K562 (cell line): ENCODE measurements at regions not wholly inside any gene's neighbourhood (a gene's known extent, or its start where the extent isn't known, plus 50 kb on each side); places are given as distances from the start of the nearest gene placed in this dataset.

Experiments used
- ATAC-seq: fragments of 200-7000 bp; cut with Tn5 transposase; 3 replicates; pipeline ENCODE4 v1.9.1; 2020; ENCODE audit warnings: moderate library complexity
- BruUV-seq: library from RNA; stranded (reverse); fragments of 400-500 nt; replicated peaks from 2 replicates; lab custom pipeline; 2021; lab: Mats Ljungman, UMichigan
- CTCF ChIA-PET: fragments of 300-600 bp; formaldehyde crosslinking; extraction: SDS; loops from one replicate; lab custom pipeline; 2021; ENCODE audit warnings: low intra/inter-chr PET ratio; lab: Yijun Ruan, JAX
- POLR2A ChIA-PET: fragments of 300-600, 350-650 bp; sonication (Branson Sonifier 250); formaldehyde crosslinking; extraction: SDS; loops from one replicate; lab custom pipeline; 2021; ENCODE audit warnings: antibody characterized with exemption, inconsistent platforms; lab: Yijun Ruan, JAX
- DNase-seq, 4 experiments: peaks; one replicate each; pipeline versions ENCODE4 v3.0.0 to v3.0.0-alpha.2; 2011 to 2018; ENCODE audit warnings: low spot score in 3 of 4, mixed read lengths in 3 of 4; ENCODE audit errors: extremely low read depth in 1 of 4
- FAIRE-seq: peaks from 2 replicates; lab custom pipeline; 2011; peaks lifted over from hg19 to GRCh38; lab: Jason Lieb, UNC
- H2AFZ ChIP-seq: 2 replicates; pipeline ENCODE4 v1.6.0; 2011; ENCODE audit warnings: low read depth, low read length, control low read depth, inconsistent platforms
- H3K27ac ChIP-seq: fragments of 200-600 bp; 3 replicates; pipeline ENCODE4 v1.8.0; 2011; ENCODE audit warnings: low read depth, mild to moderate bottlenecking, control low read depth, inconsistent platforms, low read length, moderate library complexity, mixed read lengths; ENCODE audit errors: extremely low read depth
- H3K27me3 ChIP-seq, 2 experiments: fragments of 300-600 bp in 1 of 2; 2 replicates in 1 of 2; 3 replicates in 1 of 2; pipeline versions ENCODE4 v1.6.0 to v1.8.0; 2011; ENCODE audit warnings: inconsistent platforms in 2 of 2, low read length in 2 of 2, mild to moderate bottlenecking in 1 of 2, mixed read lengths in 1 of 2, moderate library complexity in 1 of 2; ENCODE audit not compliant: control insufficient read depth in 2 of 2, insufficient read depth in 2 of 2
- H3K36me3 ChIP-seq: fragments of 300-600 bp; 3 replicates; pipeline ENCODE4 v1.8.0; 2011; ENCODE audit warnings: mild to moderate bottlenecking, low read length, inconsistent platforms; ENCODE audit not compliant: control insufficient read depth, insufficient read depth
- H3K4me1 ChIP-seq, 2 experiments: fragments of 200-600 bp in 1 of 2; replicated peaks in 1 of 2; 2 replicates in 1 of 2; 3 replicates in 1 of 2; pipeline versions ENCODE4 v1.5.1 to v1.8.0; 2011; ENCODE audit warnings: inconsistent platforms in 2 of 2, low read length in 2 of 2, mild to moderate bottlenecking in 1 of 2, mixed read lengths in 1 of 2, moderate library complexity in 1 of 2; ENCODE audit not compliant: control insufficient read depth in 2 of 2, insufficient read depth in 2 of 2
- H3K4me2 ChIP-seq: 2 replicates; pipeline ENCODE4 v1.6.1; 2011; ENCODE audit warnings: low read length, control low read depth, inconsistent platforms, mixed read lengths; ENCODE audit not compliant: insufficient read depth
- H3K4me3 ChIP-seq: fragments of 200-600 bp; sonication (generic), shearing (Covaris generic); 2 replicates; pipeline ENCODE4 v1.5.1; 2016; ENCODE audit warnings: control low read depth, inconsistent platforms
- H3K79me2 ChIP-seq: fragments of 200-600 bp; 3 replicates; pipeline ENCODE4 v1.8.0; 2011; ENCODE audit warnings: low read length, inconsistent platforms; ENCODE audit not compliant: control insufficient read depth, insufficient read depth
- H3K9ac ChIP-seq, 2 experiments: 2 replicates each; pipeline versions ENCODE4 v1.6.0 to v1.6.1; 2011; ENCODE audit warnings: low read depth in 2 of 2, low read length in 2 of 2, control low read depth in 1 of 2, inconsistent platforms in 1 of 2, mild to moderate bottlenecking in 1 of 2, mixed read lengths in 1 of 2; ENCODE audit not compliant: insufficient read depth in 1 of 2
- H3K9me1 ChIP-seq: one replicate; pipeline ENCODE4 v1.6.0; 2011; ENCODE audit warnings: inconsistent platforms, mild to moderate bottlenecking, low read length, moderate library complexity; ENCODE audit not compliant: control insufficient read depth, insufficient read depth
- H3K9me3 ChIP-seq: replicated peaks from 2 replicates; pipeline ENCODE4 v1.5.1; 2011; ENCODE audit warnings: low read depth, low read length, inconsistent platforms; ENCODE audit not compliant: control insufficient read depth, insufficient read depth
- H4K20me1 ChIP-seq: replicated peaks from 2 replicates; pipeline ENCODE4 v1.6.1; 2011; ENCODE audit warnings: low read length, inconsistent platforms, mixed read lengths; ENCODE audit not compliant: control insufficient read depth, insufficient read depth
- BMI1 ChIP-seq: fragments of 150-350 bp; IDR thresholded peaks from 2 replicates; pipeline ENCODE4 v1.6.1; 2014; ENCODE audit warnings: low read length
- FOSL1 ChIP-seq: fragments of 200-800 bp; sonication (Bioruptor generic); conservative IDR thresholded peaks from 2 replicates; pipeline ENCODE4 v1.6.1; 2016; ENCODE audit warnings: missing genetic modification characterization, missing compliant biosample characterization
- GABPA ChIP-seq: fragments of 200-800 bp; sonication (Bioruptor generic); conservative IDR thresholded peaks from 2 replicates; pipeline ENCODE4 v1.6.1; 2016; ENCODE audit warnings: low read depth, missing genetic modification characterization, missing compliant biosample characterization
- KLF16 ChIP-seq: IDR thresholded peaks from 2 replicates; pipeline ENCODE4 v1.6.1; 2016; ENCODE audit warnings: antibody characterized with exemption
- MEF2D ChIP-seq: conservative IDR thresholded peaks from 2 replicates; pipeline ENCODE4 v1.6.1; 2016; ENCODE audit warnings: low read depth, missing genetic modification characterization, missing compliant biosample characterization
- NELFE ChIP-seq: IDR thresholded peaks from 2 replicates; pipeline ENCODE4 v1.6.1; 2011; ENCODE audit warnings: mild to moderate bottlenecking; ENCODE audit not compliant: insufficient read depth, insufficient read length
- POLR2G ChIP-seq: fragments of 200-400 bp; formaldehyde crosslinking; IDR thresholded peaks from 2 replicates; pipeline ENCODE4 v1.6.1; 2017; ENCODE audit warnings: low read depth, mild to moderate bottlenecking, antibody characterized with exemption, low read length, moderate library complexity
- PRMT5 ChIP-seq: sonication (generic); formaldehyde crosslinking; IDR thresholded peaks from 2 replicates; pipeline ENCODE4 v1.5.0; 2020; ENCODE audit warnings: missing genetic modification reagents
- RAD21 ChIP-seq, 2 experiments: fragments of 250-450 bp in 1 of 2; fragments of 450-650 bp in 1 of 2; sonication (Bioruptor Pico) in 1 of 2; formaldehyde crosslinking in 1 of 2; IDR thresholded peaks in 1 of 2; conservative IDR thresholded peaks in 1 of 2; 2 replicates each; pipeline versions ENCODE4 v1.4.0 to v1.8.0; 2020 to 2022; ENCODE audit warnings: mild to moderate bottlenecking in 2 of 2, moderate library complexity in 1 of 2
- SRSF1 ChIP-seq: fragments of 200-400 bp; formaldehyde crosslinking; IDR thresholded peaks from 2 replicates; pipeline ENCODE4 v1.6.1; 2017; ENCODE audit warnings: mild to moderate bottlenecking, low read depth, low read length, moderate library complexity
- UBTF ChIP-seq, 2 experiments: IDR thresholded peaks; 2 replicates each; pipeline ENCODE4 v1.6.1; 2012; ENCODE audit warnings: improper control_type of control experiment in 2 of 2, low read depth in 2 of 2, low read length in 2 of 2, borderline replicate concordance in 1 of 2
- ZNF282 ChIP-seq: sonication (generic); formaldehyde crosslinking; IDR thresholded peaks from 2 replicates; pipeline ENCODE4 v1.8.1; 2023; ENCODE audit warnings: missing genetic modification reagents
- ZNF707 ChIP-seq: fragments of 250-450 bp; sonication (Bioruptor Pico); conservative IDR thresholded peaks from 2 replicates; pipeline ENCODE4 v1.8.0; 2022; ENCODE audit warnings: inconsistent platforms, mild to moderate bottlenecking, moderate library complexity
- WGBS: fragments of 100-300 bp; shearing (Covaris generic); methylation state at CpG from one replicate; pipeline ENCODE4 v1.1.6; 2016; ENCODE audit warnings: low coverage, mixed read lengths; ENCODE audit not compliant: insufficient coverage; ENCODE audit errors: missing lambda C conversion rate; 5-methylcytosine and 5-hydroxymethylcytosine counted together
- in situ Hi-C: fragments of 300-500 bp; cut with MboI; formaldehyde crosslinking; loops from 4 replicates; pipeline ENCODE4 v1.15.0; 2018; ENCODE audit warnings: inconsistent platforms, mixed read lengths
- intact Hi-C: fragments of 100-400 bp; cut with micrococcal nuclease; formaldehyde crosslinking; loops from 2 replicates; pipeline ENCODE4 v1.14.2; 2022
- TF ChIP-seq, protein P1 (sequence below): fragments of 450-650 bp; formaldehyde crosslinking; IDR thresholded peaks from 2 replicates; pipeline ENCODE4 v1.4.0; 2020; ENCODE audit warnings: mild to moderate bottlenecking, mixed read lengths

DNA sequence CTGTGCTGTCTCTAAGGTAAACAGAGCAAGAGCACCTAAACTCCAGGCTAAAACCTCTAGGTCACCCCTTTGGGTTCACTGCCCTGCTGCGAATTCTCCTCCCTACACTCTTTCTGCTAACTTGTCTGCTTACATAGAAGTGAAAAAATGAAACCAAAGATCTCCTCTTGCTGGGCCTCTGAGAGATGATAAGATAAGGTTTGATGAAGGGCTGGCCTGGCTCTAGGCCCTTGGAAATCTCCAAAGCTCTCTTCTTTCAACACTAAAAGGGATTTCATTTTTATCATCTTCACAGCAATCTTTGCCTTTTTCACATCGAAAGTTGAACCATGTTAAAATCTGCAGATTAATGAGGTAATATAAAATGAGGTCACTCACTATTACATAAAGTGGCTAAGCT lies 450.8 kb upstream of the TLE4 start:
- no peak overlapping the region for H3K4me2 ChIP-seq
- no peaks in the 10 kb centered on the region for H3K4me1 ChIP-seq
- intact Hi-C loops = no loop called here
- POLR2A ChIA-PET = no interaction called here
- no peaks in the 10 kb centered on the region for H3K79me2 ChIP-seq
- H3K9ac ChIP-seq = no peak overlapping the region
- 10% methylated on average over 2 of the region's 2 CpGs for WGBS
- no peak for FAIRE-seq
- CTCF ChIA-PET = no interaction called here
- H3K27ac ChIP-seq = no peak overlapping the region
- H3K27me3 ChIP-seq = no peaks in the 10 kb centered on the region
- DNase-seq = no peak
- H4K20me1 ChIP-seq = no peaks in the 10 kb centered on the region
- no peaks in the 10 kb centered on the region for H3K9me3 ChIP-seq
- in situ Hi-C loops = no loop called here
- no peaks in the 10 kb centered on the region for H3K36me3 ChIP-seq
- TF ChIP-seq UBTF (IDR thresholded peaks at IDR 0.05; ENCODE audit: borderline replicate concordance in 1 of 2, low read depth in 2 of 2, low read length in 2 of 2) (no peak), ZNF707 (CRISPR knock-in tag) (no peak), NELFE (no peak), SRSF1 (no peak), BMI1 (no peak), PRMT5 (no peak), MEF2D (tag) (no peak), POLR2G (no peak), FOSL1 (tag) (no peak), GABPA (tag) (no peak), RAD21 (CRISPR knock-in tag; conservative IDR thresholded peaks at IDR 0.05 in 1 of 2, IDR thresholded peaks at IDR 0.05 in 1 of 2) (no peak), KLF16 (no peak), ZNF282 (CRISPR knock-in tag) (no peak)
- TF ChIP-seq, protein P1, sequence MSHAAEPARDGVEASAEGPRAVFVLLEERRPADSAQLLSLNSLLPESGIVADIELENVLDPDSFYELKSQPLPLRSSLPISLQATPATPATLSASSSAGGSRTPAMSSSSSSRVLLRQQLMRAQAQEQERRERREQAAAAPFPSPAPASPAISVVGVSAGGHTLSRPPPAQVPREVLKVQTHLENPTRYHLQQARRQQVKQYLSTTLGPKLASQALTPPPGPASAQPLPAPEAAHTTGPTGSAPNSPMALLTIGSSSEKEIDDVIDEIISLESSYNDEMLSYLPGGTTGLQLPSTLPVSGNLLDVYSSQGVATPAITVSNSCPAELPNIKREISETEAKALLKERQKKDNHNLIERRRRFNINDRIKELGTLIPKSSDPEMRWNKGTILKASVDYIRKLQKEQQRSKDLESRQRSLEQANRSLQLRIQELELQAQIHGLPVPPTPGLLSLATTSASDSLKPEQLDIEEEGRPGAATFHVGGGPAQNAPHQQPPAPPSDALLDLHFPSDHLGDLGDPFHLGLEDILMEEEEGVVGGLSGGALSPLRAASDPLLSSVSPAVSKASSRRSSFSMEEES (CRISPR knock-in tag) = no peak
- BruUV-seq = no TSS peak
- H3K9me1 ChIP-seq = no peaks in the 10 kb centered on the region
- no peak for ATAC-seq
- H3K4me3 ChIP-seq = no peak overlapping the region
- H2AFZ ChIP-seq = no peak overlapping the region
